CD4-positive, alpha-beta T cell treated with Interferon alpha-2 for 1 hour (primary cell): ENCODE measurements at regions not wholly inside any gene's neighbourhood (a gene's known extent, or its start where the extent isn't known, plus 50 kb on each side); places are given as distances from the start of the nearest gene placed in this dataset.
"Not testable (repeated sequence)": the region's sequence is repeated elsewhere in the genome, so short reads cannot be mapped to it uniquely, and the experiment has no call there.

ENCODE experiments used
- DNase-seq, 2 donors: peaks; one replicate each; pipeline ENCODE4 v3.0.0-alpha.2; 2020 to 2022

DNA sequence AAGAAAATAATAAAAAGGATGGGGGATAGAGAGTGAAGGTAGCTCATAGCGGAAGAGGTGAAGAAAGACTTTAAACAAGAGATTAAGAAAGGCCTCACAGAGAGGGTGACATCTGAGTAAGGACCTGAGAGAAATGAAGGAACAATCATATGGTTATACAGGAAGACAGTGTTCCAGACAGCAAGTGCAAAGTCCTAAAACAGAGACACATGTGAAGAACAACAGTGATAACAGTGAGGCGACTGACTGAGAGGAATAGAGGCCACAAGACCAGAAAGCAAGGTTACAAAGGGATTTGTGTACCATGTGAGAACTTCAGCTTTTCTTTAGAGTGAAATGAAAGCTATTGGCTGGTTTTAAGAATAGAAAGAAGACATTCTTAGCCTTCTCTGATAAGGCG, 141.6 kb upstream of the PALMD start:
- no peak for DNase-seq

DNA sequence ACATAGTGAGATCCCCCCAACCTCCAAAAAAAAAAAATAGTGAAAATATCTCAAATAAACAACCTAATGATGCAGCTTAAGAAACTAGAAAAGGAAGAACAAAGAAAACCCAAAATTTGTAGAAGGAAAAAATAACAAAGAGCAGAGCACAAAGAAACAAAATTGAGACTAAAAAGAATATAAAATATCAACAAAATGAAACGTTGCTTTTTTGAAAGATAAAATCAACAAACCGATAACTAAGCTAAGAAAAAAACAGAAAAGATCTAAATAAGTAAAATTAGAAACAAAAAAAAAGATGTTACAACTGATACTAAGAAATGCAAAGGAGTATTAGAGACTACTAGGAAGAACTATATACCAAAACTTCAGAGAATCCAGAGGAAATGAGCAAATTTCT, 139.3 kb upstream of the PALMD start:
- DNase-seq, result no peak

DNA sequence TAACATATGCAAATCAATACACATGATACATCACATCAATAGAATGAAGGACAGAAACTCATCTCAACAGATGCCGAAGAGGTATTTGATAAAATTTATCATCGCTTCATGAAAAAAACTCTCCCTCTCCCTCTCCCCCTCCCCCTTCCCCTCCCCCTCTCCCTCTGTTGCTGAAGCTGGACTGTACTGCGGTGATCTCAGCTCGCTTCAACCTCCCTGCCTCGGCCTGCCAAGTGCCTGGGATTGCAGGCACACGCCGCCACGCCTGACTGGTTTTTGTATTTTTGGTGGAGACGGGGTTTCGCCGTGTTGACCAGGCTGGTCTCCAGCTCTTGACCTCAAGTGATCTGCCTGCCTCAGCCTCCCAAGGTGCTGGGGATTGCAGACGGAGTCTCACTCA, 138.5 kb upstream of the PALMD start:
- not testable (repeated sequence) for DNase-seq

DNA sequence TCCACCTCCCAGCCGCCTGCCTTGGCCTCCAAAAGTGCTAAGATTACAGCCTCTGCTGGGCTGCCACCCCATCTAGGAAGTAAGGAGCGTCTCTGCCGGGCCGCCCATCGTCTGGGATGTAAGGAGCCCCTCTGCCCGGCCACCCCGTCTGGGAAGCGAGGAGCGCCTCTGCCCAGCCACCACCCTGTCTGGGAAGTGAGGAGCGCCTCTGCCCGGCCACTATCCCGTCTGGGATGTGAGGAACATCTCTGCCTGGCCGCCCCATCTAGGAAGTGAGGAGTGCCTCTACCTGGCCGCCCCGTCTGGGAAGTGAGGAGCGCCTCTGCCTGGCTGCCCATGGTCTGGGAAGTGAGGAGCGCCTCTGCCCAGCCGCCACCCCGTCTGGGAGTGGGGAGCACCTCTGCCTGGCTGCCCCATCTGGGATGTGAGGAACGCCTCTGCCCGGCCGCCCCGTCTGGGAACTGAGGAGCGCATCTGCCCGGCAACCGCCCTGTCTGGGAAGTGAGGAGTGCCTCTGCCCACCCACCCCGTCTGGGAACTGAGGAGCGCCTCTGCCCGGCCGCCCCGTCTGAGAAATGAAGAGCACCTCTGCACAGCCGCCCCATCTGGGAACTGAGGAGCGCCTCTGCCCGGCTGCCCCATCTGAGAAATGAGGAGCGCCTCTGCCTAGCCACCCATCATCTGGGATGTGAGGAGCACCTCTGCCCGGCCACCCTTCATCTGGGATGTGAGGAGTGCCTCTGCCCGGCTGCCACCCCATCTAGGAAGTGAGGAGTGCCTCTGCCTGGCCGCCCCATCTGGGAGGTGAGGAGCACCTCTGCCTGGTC, 137.8 kb upstream of the PALMD start:
- no peak for DNase-seq

DNA sequence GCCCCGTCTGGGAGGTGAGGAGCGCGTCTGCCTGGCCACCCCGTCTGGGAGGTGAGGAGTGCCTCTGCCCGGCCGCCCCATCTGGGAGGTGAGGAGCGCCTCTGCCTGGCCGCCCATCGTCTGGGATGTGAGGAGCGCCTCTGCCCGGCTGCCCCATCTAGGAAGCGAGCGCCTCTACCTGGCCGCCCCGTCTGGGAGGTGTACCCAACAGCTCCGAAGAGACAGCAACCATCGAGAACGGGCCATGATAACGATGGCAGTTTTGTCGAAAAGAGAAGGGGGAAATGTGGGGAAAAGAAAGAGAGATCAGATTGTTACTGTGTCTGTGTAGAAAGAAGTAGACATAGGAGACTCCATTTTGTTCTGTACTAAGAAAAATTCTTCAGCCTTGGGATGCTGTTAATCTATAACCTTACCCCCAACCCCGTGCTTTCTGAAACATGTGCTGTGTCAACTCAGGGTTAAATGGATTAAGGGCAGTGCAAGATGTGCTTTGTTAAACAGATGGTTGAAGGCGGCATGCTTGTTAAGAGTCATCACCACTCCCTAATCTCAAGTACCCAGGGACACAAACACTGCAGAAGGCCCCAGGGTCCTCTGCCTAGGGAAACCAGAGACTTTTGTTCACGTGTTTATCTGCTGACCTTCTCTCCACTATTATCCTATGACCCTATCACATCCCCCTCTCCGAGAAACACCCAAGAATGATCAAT, 137.0 kb upstream of the PALMD start:
- not testable (repeated sequence) for DNase-seq

DNA sequence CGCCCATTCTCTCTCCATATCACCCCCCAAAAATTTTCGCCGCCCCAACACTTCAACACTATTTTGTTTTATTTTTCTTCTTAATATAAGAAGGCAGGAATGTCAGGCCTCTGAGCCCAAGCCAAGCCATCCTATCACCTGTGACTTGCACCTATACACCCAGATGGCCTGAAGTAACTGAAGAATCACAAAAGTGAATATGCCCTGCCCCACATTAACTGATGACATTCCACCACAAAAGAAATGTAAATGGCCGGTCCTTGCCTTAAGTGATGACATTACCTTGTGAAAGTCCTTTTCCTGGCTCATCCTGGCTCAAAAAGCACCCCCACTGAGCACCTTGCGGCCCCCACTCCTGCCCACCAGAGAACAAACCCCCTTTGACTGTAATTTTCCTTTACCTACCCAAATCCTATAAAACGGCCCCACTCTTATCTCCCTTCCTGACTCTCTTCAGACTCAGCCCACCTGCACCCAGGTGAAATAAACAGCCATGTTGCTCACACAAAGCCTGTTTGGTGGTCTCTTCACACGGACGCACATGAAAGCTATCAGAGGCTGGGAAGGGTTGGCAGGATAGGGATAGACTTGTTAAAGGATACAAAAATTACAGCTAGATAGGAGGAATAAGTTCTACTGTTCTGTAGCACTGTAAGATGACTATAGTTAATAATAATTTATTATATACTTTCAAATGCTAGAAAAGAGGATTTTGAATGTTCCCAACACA, 130.9 kb upstream of the PALMD start:
- not testable (repeated sequence) for DNase-seq

DNA sequence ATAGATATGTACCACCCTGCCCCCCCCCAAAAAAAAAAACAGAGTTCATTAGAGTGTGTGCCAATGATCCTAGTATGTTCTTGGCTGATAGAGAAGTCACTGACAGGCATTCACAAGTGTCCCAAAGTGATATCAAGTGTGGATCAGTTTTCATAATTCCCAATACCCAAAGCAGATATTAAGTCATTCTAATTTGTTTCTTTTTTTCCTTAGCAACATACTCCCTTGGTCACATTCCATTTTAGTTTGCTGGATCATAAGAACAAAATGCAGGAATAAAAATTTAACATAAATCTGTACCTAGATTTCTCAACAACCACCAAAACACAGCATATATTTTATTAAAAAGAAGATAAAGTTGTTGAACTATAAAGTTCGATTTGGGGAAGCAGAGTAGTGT, 129.8 kb upstream of the PALMD start:
- no peak for DNase-seq

DNA sequence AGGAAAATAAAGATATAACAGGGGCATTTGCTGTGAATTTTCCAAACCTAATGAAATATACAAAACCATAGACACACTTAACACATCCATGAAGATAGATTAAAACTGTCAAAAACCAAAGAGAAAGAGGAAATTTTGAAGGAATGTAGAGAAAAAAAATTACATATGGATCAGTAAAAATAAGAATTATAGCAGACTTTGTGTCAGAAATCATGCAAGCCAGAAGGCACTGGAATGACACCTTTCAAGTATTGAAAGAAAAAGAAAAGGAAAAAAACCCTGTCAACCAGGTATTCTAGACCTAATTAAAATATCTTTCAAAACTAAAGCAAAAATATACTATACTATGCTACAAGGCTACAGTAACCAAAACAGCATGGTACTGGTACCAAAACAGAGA, 125.8 kb upstream of the PALMD start:
- DNase-seq, result no peak

DNA sequence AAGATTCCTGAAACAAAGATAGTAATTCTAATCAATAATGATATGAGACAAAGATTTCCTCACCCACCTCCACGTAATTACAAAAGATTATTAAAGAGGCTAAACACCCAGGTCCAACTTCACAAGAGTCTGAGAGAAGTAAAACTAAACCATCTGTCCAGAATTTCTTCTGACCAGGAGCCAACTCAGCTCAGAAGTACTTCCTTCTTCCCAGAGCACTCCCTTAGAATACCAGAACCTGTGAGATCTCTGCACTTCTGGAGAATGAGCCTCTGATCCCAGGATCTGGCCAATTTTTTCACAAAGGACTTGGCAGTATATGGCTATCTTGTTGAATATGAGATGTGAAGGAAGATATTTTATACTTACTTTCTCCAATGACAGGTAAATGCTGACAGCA, 120.6 kb upstream of the PALMD start:
- no peak for DNase-seq

DNA sequence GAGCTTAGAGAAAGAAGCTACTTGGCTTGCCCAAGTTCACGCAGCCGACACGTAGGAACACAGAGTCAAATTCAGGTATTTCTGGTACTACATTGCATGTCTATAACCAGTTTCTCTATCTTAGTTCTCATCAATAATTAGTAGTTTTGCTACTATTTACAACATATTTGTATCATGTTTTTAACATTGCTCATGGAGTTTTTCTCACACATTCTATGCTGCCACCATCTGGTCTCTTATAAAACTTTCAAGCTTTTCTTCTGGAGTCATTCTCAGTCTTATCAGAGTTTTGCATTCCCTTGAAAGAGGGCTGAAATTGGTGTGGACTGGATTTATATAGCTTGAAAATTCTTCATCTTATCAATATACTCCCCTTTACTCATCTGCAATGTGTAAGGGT, 118.8 kb upstream of the PALMD start:
- DNase-seq, result no peak

DNA sequence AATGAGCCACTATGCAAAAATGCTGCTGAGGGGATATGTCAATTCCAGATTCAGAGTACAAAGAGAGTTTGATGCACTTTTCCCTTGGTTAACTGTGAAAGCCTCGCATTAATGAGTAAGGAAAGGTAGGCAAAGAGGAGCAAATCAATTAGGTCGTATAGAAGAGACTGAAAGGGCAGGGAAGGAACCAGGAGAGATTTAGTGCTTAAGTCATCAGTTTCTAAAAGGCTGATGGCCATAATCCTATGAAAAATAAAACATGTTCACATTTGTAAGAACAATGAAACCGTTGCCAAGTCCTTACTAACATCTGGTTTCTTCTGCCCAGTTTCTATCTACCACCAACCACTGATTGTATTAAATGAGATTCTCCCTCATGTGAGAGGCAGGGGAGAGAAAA, 118.4 kb upstream of the PALMD start:
- DNase-seq, result no peak

DNA sequence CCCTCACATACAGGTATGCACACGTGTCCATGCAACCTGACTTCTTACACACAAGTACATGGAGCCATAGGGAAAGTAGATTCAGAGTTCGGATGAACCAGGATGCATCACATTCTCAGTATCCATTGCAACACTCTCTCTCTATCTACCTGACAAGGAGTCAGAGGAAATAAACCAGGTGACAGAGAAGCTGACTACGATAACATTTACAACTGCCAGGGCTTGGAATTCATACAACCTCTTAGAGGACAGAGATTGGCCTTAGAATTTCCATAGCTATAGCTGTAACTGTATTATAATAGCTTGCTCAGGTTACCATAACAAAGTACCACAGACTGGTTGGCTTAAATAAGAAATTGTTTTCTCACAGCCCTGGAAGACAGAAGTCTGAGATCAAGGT, 116.9 kb upstream of the PALMD start:
- no peak for DNase-seq

DNA sequence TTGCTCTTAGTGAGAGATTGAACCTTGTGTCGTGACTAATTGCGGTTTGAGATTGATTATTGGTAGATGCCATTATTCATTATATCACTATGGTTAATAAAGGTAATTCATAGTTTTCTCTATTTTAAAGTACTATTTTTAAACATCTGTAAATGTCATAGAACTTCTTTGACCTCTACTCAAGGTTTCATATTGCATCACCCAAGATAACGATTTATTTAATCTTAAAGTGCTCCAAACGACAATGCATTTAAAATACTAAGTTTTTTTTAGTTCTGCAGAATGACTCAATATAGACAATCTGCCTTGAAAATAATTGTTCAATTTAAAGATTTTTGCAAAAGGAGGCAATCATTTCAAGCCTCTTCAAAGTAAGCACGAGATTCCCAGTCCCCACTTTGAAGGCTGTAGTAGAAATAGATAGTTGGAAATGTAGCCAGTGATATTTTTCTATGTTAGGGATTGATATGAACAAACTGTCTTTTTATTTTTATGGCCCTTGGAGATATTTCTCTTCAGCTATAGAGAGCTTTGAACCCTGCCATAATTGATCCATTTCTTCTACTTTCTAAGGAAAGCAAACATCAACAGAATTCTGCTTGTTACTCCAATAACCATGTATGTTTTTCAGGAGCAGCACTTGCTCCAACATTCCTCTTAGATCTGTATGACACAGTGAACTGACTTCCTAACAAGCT, 114.2 kb upstream of the PALMD start:
- no peak for DNase-seq

DNA sequence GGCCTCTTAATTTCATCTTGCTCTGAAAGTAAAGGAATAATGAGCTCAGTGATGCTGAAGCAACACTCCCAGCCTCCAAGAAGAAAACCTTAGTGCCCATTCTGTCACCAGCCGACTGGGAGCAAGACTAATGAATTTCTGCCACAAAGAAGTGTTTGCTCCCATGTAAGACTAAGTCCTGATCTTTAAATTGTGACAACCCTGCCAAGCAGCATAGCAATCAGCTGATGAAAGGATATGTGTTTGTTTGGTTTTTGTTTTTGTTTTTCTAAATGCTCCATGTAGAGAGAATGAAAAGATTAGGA, 113.7 kb upstream of the PALMD start:
- no peak for DNase-seq

DNA sequence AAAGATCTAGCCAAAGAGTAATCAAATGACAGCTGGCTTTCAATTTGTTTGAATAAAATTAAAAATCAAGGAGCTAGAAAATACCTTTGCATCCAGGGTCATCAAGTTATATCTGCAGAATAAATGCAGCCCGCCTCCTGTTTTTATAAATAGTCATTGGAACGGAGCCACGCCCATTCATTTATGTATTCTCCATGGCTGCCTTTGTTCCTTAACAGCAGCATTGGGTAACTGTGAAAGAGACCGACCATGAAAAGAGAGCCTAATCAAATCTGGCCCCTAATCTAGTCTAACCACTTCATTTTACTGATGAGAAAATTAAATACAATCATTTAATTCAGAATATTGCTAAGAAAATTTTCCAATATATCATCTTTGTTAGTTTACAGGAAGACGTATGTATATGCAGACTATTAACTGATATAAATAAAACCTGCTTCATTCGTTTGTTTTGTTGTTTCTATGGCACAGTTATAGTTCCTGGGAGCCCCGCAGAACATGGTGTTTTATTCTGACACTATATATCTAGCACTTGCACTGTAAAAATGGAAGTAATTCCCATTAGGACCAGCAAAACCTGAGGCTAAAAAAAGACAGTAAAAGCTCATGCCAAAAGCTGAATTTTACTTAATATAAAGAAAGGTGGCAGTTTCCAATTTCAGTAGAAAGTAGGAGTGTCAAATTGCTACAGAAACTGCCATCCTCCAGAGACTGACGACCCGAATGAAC, 111.8 kb upstream of the PALMD start:
- no peak for DNase-seq

DNA sequence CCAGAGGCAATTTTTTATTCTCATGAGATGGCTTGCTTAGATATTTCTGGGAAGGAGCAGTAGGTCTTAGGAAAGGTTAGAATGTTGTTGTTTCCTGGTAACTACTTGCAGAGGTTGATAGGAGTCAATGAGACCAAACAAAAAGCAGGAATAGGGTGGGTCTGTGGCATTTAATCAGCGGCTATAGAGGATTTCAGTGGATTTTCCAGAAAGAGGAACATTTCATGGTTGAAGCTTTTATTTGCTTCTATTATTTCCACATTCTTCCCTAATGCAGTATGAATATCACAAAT, 111.3 kb upstream of the PALMD start:
- DNase-seq, result no peak

DNA sequence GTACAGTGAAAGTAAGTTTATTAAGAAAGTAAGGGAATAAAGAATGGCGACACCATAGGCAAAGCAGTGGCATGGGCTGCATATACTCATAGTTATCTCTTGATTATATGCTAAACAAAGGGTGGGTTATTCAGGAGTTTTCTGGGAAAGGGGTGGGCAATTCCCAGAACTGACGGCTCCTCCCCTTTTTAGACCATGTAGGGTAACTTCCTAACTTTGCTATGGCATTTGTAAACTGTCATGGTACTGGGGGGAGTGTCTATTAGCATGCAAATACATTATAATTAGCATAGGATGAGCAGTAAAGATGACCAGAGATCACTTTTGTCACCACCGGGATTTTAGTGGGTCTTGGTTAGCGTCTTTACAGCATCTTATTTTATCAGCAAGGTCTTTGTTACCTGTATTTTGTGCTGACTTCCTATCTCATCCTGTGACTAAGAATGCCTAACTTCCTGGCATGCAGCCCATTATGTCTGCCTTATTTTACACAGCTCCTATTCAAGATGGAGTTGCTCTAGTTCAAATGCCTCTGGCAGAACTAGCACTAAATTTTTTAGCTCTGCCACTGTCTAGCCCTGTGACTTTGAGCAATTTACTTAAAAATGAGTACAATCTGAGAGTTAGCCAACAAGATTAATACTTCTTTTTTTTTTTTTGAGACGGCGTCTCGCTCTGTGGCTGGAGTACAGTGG, 110.3 kb upstream of the PALMD start:
- no peak for DNase-seq

DNA sequence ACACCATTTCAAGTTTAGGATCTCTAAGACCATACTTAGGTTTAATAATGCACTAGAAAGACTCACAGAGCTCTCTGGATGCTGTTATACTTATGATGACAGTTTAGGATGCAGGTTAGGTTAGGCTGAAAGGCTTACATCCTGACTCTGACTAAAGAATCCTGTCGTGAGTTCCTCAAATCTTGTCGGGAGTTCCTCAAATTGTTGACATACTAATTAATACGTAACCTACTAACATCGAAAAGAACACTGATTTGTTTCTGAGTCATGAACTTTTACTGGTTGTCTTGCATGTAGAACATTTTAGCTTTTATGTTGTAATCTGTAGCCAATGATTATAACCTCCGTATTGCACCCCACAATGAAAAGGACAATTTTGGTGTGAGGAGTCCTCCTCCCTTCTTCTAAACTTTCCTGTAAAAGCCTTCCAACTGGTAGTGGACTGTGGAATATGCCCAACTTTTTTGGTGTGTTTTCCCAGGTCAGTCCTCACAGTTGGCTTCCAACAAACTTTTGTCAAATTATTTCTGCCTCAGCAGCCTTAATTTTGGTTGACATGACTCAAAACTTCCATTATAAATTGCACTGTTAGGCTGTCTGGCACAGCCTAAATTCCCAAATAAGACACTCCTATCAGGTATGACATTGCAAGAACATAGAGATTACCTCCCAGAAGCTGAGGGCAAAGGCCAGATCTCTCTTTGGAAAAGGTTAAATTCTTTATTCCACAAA, 107.9 kb upstream of the PALMD start:
- no peak for DNase-seq

DNA sequence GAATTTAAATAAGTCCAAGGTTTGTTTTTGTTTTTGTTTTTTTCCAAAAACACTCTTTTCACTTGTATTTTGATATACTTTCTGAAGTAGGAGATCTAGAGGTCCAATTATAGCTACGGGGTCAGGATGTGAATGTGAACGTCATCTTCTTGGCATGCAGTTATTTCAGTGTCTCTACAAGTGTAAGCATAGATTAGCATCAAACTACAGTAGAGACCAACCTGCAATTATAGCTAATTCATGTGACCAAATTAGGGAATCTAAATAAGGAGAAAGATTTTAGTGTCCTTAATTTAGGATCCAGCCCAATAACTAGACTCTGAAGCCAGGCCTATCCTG, 107.3 kb upstream of the PALMD start:
- no peak for DNase-seq

DNA sequence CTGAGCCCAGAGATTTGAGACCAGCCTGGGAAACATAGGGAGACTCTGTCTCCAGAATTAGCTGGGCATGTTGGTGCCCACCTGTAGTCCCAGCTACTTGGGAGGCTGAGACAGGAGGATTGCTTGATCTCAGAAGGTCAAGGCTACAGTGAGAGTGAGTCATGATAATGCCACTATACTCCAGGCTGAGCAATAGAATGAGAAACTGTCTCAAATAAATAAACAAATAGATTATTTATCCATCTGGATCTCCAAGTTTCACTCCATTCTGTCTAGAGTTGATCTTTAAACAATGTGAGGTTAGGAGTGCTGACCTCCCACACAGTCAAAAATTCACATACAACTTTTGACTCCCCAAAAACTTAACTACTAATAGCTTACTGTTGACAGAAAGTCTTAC, 106.8 kb upstream of the PALMD start:
- DNase-seq, result no peak

DNA sequence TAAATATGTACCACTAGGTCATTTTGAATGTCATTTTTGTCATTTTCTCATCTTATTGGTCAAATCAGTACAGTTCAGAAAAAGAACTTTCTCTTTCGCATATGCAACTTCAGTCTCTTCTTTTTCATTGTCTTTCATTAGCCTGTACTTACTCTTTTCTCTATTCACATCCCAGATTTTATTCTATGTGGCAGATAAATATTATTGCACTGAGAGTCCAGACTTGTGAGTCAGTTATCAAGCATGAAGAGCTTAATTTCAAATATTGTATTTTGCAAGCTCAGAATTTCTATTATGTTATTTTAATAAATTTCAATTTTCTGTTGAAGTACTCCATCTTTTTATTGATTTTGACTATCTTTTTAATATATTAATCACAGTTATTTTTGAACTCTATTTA, 105.2 kb upstream of the PALMD start:
- no peak for DNase-seq

DNA sequence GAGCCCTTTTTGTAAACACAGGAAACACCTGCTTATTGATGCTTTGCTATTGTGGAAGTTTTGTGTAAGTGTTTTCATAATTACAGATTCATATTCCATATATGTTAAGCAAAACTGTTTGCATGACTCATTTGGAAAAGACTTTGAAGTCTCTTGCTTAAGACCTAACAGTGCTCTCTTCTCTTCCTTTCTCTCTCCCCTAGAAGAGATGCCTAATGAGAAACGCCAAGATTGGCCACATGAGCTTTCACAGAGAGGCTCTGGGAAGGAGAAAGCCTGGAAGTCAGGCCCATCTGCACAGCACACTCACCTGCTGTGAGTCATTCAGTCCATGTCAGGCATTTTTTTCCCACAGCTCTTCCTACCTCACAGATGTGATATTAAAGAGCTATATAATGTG, 101.6 kb upstream of the PALMD start:
- DNase-seq, result no peak
